GM18507 (cell line): ENCODE measurements at regions not wholly inside any gene's neighbourhood (a gene's known extent, or its start where the extent isn't known, plus 50 kb on each side); places are given as distances from the start of the nearest gene placed in this dataset.
"Not testable (repeated sequence)": the region's sequence is repeated elsewhere in the genome, so short reads cannot be mapped to it uniquely, and the experiment has no call there.

ENCODE experiments used
- DNase-seq: peaks from one replicate; pipeline ENCODE4 v3.0.0; 2011; ENCODE audit warnings: low read depth; ENCODE audit not compliant: insufficient read length; ENCODE audit errors: extremely low spot score
- FAIRE-seq: peaks from 2 replicates; lab custom pipeline; 2011; peaks lifted over from hg19 to GRCh38; lab: Jason Lieb, UNC

DNA sequence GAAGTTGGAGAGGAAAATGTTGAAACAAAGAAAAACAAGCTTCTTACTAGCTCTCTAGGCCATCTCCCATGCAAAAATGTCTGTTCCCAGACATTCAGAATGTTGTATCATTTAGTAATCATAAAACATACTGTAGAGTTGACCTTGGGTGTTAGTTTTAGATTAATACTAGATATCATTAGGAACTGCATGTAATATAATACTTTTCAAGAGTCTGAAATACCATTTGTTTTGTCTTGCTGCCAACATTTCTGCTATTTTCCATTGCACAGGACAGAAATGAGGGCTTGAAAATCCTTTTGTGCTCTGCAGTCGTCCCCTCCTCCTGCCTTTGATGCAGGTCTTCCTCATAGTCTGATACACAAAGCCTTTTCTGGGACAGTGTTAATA lies 89.5 kb upstream of the RBMS1 start:
- no peak for FAIRE-seq
- DNase-seq: no peak

DNA sequence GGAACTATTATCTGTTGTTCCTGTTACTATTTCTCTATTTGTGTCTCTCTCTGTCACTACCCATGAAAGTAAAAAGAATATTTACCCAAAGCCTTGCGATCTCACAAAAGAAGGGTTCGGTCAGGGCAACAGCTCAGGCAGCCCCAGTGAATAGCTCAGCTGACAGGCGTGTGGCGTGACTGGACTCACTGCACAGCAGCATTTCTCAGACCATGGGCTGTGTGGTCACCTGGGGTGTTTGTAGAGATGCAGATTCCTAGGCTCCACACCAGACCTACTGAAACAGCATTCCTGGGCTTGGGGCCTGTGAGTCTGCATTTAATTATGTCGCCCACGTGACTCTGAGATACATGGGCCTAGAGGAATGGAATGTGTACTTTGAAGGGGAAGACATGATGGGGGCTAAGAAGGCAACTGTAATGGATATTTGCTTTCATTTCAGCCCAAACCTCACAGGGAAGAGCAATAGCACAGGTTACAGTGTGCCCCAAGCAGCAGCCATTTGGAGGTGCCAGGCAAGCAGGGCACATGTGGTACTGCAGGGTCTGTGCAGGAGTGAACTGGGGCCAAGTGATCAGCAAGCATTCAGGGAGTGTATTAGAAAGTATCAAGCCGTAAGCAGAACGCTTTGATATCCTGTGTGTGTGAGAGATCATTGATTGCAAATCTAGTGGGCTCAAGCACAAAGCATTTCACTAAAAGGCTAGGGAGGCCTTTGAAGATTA lies 90.4 kb upstream of the RBMS1 start:
- FAIRE-seq: no peak
- DNase-seq: no peak

- DNase-seq: no peak
- FAIRE-seq: no peak
Observed at GRCh38 chr2:160584972-160585494, 91.4 kb upstream of the RBMS1 start.

DNA sequence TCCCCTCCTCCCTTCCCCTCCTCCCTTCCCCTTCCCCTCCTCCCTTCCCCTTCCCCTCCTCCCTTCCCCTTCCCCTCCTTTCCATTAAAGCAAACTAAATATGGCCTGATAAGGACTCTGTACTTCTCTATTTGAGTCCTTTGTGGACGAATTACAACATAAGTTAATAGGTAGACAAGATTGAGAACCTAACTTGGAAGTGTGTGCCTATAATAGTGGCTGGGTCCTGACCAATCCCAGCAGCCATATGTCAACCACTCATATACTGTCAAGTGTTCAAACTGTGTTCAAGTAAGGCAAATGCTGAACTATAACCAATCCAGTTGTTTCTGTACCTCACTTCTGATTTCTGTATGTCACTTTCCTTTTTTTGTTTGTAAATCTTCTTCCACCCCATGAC lies 97.1 kb upstream of the RBMS1 start:
- DNase-seq (no peak), FAIRE-seq (no peak)

- FAIRE-seq (no peak), DNase-seq (no peak)
Observed at GRCh38 chr2:160592401-160592800, 98.8 kb upstream of the RBMS1 start.

- no peak for DNase-seq
- no peak for FAIRE-seq
Observed at GRCh38 chr2:160592993-160593392, 99.4 kb upstream of the RBMS1 start.

DNA sequence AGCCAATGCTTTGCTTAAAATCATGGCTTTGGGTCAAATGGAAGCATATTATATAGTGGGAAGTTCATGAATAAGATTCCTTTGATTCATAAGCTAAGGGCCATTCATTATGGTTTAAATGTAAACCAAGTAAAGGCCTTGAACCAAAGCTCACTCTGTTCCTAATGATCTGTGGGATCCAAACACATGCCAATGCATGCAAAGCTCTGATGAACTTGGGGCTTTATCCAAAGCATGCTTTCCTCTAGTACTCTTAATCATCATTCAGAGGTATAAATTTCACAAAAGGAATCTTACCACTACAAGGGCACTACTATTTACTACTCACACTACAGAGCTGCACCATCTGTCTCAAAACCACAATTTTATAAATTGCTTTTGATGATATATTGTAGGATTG lies 102.8 kb upstream of the RBMS1 start:
- FAIRE-seq (no peak), DNase-seq (no peak)

DNA sequence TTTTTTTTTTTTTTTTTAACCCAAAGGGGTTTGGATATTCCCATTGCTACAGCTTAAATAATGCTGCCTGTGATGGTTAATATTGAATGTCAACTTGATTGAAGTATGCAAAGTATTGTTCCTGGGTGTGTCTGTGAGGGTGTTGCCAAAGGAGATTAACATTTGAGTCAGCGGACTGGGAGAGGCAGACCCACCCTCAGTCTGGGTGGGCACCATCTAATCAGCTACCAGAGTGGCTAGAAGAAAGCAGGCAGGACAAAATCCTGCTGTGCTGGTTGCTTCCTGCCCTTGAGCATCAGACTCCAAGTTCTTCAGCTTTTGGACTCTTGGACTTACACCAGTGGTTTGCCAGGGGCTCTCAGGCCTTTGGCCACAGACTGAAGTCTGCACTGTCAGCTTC lies 106.8 kb upstream of the RBMS1 start:
- FAIRE-seq, DNase-seq: not testable (repeated sequence)

DNA sequence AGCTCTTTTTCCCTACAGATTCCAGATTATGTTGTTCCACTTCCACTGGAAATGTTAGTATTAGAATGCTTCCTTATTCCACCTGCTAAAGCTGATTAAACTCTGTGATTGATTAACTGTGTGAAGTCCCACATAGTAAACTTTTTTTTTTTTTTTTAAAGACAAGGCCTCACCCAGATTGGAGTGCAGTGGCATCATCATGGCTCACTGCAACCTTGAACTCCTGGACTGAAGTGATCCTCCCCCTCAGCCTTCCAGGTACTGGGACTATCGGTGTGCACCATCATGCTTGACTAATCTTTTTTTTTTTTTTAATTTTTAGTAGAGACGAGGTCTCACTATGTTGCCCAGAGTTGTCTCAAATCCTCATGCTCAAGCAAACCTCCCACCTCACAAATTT lies 108.5 kb upstream of the RBMS1 start:
- FAIRE-seq (no peak), DNase-seq (no peak)

- DNase-seq (no peak), FAIRE-seq (no peak)
Observed at GRCh38 chr2:160603771-160604510, 110.3 kb upstream of the RBMS1 start.

DNA sequence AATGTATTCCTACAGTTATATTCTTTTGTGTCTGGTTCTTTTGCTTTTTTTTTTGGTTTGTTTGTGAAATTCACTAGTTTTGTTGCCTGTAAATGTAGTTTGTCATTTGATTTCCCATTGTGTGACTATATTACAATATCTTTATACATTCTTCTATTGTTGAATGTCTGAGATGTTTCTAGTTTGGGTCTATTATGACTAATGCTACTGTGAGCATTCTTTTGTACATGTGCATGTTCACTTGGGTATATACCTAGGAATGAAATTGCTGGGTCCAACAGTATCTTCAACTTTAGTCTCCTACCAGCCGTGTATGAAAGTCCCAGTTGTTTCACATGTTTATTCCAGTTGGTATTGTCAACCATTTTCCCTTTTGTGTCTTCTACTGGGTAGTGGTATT lies 112.7 kb upstream of the RBMS1 start:
- FAIRE-seq (no peak), DNase-seq (no peak)

DNA sequence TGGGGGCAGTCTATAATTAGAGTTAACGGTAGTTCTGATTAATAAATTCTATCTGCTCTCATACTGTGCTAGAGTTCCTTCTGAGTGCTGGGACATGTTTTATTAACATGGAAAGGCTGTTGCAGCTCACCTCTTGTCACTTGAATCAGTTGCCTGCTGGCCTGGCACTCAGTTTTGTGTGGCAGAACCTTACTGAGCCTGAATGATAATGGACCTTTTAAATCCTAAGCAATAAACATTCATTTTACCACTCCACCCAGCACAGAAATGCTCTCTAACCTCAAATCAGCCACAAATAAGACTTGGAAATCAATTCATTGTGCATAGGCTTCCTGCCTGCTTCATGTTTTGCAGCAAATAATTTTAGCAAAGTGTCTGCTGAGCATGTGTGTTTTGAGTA lies 115.0 kb upstream of the RBMS1 start:
- DNase-seq: no peak
- no peak for FAIRE-seq

DNA sequence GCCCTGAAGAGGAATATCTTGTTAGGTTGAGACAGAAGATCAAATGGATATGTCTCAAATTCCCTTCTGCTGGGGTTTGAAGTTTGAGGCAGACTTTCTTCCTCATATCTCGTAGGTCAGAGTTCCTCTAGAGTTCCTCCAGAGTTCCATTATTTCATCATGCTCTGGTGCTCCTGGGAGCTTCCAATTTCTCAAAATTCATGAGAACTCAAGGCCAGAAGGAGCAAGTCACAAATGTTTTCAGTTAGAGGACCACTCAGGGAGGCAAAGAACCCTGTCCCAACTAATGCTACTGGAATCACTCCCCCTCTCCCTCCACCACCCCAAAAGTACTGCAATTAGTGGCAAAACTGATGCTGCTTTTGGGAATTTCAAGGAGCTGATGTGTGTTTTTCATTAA lies 115.7 kb upstream of the RBMS1 start:
- FAIRE-seq (no peak), DNase-seq (no peak)

DNA sequence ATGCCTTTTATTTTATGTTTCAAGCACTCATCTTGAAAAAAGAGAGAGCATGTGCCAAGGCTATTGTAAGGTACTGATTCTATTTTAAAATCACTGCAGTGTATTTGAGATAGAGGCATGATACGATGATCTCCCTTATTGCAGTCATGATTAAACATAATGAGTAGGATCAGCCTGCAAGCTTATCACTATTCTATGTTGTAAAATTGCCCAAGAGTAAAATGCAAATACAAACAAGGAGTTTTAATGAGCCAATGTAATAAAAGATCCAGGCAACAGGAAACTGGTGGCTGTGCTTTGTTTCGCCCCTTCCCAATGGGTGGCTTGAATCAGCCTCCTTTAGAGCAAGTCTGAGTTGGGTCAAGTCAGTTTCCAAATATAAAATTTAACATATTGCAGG lies 116.4 kb upstream of the RBMS1 start:
- no peak for FAIRE-seq
- no peak for DNase-seq

- DNase-seq (no peak), FAIRE-seq (no peak)
Observed at GRCh38 chr2:160612266-160612856, 118.8 kb upstream of the RBMS1 start.

DNA sequence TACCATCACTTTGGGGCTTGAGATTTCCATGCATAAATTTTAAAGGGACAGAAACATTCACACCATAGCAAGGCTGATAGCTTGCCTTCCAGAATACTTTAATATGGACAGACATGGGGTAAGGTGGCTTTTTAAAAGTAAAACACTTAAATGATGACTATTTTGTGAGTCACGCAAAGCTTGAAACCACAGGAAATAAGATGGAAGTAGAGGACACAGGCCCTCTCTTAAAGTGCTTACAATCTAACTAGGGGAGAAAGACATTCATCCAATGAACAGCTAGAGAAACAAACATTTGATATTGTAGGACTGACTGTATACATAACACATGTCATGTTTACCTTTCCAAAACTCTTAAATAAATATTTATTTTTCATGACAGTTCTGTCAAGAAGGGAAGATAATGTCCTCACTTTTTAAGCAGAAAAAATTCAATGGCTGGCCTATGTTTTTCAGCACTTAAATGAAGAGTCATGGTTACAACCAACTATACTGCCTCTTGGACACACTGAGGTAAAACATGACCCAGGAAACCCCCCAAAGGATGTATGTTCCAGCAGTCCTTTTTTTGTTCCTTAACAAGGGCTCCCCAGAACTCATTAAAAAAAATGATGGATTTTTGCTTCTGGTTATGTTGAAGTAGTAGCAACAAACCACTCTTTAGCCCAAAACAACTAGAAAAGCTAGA lies 120.0 kb upstream of the RBMS1 start:
- DNase-seq (no peak), FAIRE-seq (no peak)

GRCh38 chr2:160614391-160614790 lies 120.8 kb upstream of the RBMS1 start:
- DNase-seq: no peak
- no peak for FAIRE-seq

- FAIRE-seq (no peak), DNase-seq (no peak)
Observed at GRCh38 chr2:160615706-160616105, 122.1 kb upstream of the RBMS1 start.

GRCh38 chr2:160616149-160616548 lies 122.5 kb upstream of the RBMS1 start:
- FAIRE-seq: no peak
- no peak for DNase-seq

DNA sequence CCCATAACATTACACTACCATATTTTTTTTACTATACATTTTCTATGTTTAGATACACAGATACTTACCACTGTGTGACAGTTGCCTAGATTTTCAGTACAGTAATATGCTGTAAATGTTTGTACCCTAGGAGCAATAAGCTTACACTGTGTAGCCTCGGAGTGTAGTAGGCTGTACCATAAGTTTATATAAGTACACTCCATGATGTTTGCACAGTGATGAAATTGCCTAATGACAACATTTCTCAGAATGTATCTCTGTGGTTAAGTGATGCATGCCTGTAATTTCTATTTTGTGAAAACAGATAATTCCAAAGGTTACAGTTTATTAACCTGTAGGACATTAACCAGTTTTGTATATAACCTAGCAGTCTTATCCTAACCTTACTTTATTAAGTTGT lies 128.1 kb upstream of the RBMS1 start:
- FAIRE-seq (no peak), DNase-seq (no peak)
